ENCODE measurements at regions not wholly inside any gene's neighbourhood (a gene's known extent, or its start where the extent isn't known, plus 50 kb on each side); places are given as distances from the start of the nearest gene placed in this dataset.

DNA sequence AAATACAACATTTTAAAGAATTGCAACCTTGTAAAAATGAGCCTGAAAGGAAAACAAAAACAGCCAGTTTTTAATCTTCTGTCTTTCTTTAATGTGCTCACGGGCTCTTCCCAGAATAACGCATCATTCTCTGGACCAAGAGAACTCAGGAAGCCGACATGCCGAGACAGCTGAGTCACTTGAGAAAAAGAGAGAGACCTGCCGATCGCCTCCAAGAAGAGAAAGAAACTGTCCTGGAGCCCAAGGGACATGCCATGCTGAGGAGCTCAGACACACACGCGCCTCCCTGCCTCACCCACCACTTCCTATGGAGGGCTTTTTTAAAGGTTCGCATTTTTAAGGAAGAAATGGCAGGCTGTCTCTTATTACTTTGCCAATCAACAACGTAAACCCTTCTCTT lies 176.4 kb downstream of the ZNF281 start:
- no peak overlapping the region for H2AFZ ChIP-seq (ENCODE audit: low read length)
- H3K4me1 ChIP-seq (ENCODE audit: insufficient read depth, low read length, poor library complexity, severe bottlenecking), result no peaks in the 10 kb centered on the region
- ChIA-PET POLR2A (interaction anchor here (0.5 to 0.6 kb wide), 2 partner anchors 29 to 325 kb away, joined by 3 to 6 read pairs; no protein-coding TSS in a partner anchor), CTCF (ENCODE audit: unreplicated experiment) (no interaction called here)
- H3K79me2 ChIP-seq (ENCODE audit: insufficient read depth, low read depth, low read length), result no peaks in the 10 kb centered on the region
- H3K4me3 ChIP-seq (ENCODE audit: low read depth, low read length, poor library complexity, severe bottlenecking), result no peak overlapping the region
- H3K9me2 ChIP-seq (ENCODE audit: insufficient read depth, low read length), result no peaks in the 10 kb centered on the region
- no peak overlapping the region for H3K27ac ChIP-seq (ENCODE audit: low read depth, low read length, poor library complexity, severe bottlenecking)
- no peak overlapping the region for H3K4me2 ChIP-seq (ENCODE audit: low read length)
- H3K9me3 ChIP-seq (ENCODE audit: low read length), result no peaks in the 10 kb centered on the region
- DNase-seq (ENCODE audit: low spot score), result no peak
- no TSS peak for BruUV-seq (replicated peaks)
- no peaks in the 10 kb centered on the region for H3K36me3 ChIP-seq (ENCODE audit: insufficient read depth, low read length)
- intact Hi-C loops (cut with micrococcal nuclease; ENCODE audit: unreplicated experiment), result no loop called here
- TF ChIP-seq CTCF (conservative IDR thresholded peaks at IDR 0.05; ENCODE audit: low read length) (no peak), EZH2phosphoT487 (IDR thresholded peaks at IDR 0.05; ENCODE audit: borderline replicate concordance, low read depth, low read length) (no peak)
- no peaks in the 10 kb centered on the region for H4K20me1 ChIP-seq (ENCODE audit: insufficient read depth, low read length)

GRCh38 chr1:200231787-200232231 lies 178.0 kb downstream of the ZNF281 start:
- no peak overlapping the region for H3K27ac ChIP-seq (ENCODE audit: low read depth, low read length, poor library complexity, severe bottlenecking)
- H3K4me2 ChIP-seq (ENCODE audit: low read length), result no peak overlapping the region
- POLR2A ChIA-PET, result interaction anchor here (0.6 to 1.9 kb wide), 3 partner anchors 9 to 1183 kb away, joined by 3 to 5 read pairs (median 3); no protein-coding TSS in a partner anchor
- BruUV-seq (replicated peaks), result no TSS peak
- peaks cover 3% of the 10 kb centered on the region for H3K4me1 ChIP-seq (ENCODE audit: insufficient read depth, low read length, poor library complexity, severe bottlenecking)
- intact Hi-C loops (cut with micrococcal nuclease; ENCODE audit: unreplicated experiment), result no loop called here
- CTCF ChIA-PET (ENCODE audit: unreplicated experiment), result no interaction called here
- H3K4me3 ChIP-seq (ENCODE audit: low read depth, low read length, poor library complexity, severe bottlenecking), result no peak overlapping the region
- no peaks in the 10 kb centered on the region for H3K9me2 ChIP-seq (ENCODE audit: insufficient read depth, low read length)
- H2AFZ ChIP-seq (ENCODE audit: low read length), result no peak overlapping the region
- DNase-seq (ENCODE audit: low spot score), result no peak
- no peaks in the 10 kb centered on the region for H3K79me2 ChIP-seq (ENCODE audit: insufficient read depth, low read depth, low read length)
- no peaks in the 10 kb centered on the region for H3K9me3 ChIP-seq (ENCODE audit: low read length)
- H3K36me3 ChIP-seq (ENCODE audit: insufficient read depth, low read length), result no peaks in the 10 kb centered on the region
- TF ChIP-seq EZH2phosphoT487 (IDR thresholded peaks at IDR 0.05; ENCODE audit: borderline replicate concordance, low read depth, low read length) (no peak), CTCF (conservative IDR thresholded peaks at IDR 0.05; ENCODE audit: low read length) (no peak)
- no peaks in the 10 kb centered on the region for H4K20me1 ChIP-seq (ENCODE audit: insufficient read depth, low read length)

DNA sequence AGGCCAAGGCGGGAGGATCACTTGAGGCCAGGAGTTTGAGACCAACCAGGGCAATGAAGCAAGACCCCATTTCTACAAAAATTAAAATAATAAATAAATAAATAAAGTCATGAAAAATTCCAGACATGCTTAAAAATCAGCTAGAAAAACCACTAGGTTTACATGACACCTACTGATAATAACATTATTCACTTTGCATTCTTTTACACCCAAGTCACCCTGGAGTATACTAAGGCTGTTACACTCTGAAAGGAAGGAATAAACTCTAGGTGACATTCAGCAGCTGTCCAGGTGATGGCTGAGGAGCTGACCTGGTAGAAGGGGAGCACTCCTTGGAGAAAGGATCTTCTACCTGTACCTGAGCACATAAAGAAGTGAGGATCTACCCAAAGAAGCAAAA lies 179.2 kb downstream of the ZNF281 start:
- no TSS peak for BruUV-seq (replicated peaks)

More for the DNA sequence above, 179.2 kb downstream of the ZNF281 start:
- Histone ChIP-seq H3K79me2 (ENCODE audit: insufficient read depth, low read depth, low read length) (no peaks in the 10 kb centered on the region), H4K20me1 (ENCODE audit: insufficient read depth, low read length) (no peaks in the 10 kb centered on the region), H3K4me2 (ENCODE audit: low read length) (no peak overlapping the region), H3K4me1 (ENCODE audit: insufficient read depth, low read length, poor library complexity, severe bottlenecking) (peaks cover 12% of the 10 kb centered on the region), H3K9me2 (ENCODE audit: insufficient read depth, low read length) (no peaks in the 10 kb centered on the region), H2AFZ (ENCODE audit: low read length) (no peak overlapping the region), H3K9me3 (ENCODE audit: low read length) (no peaks in the 10 kb centered on the region), H3K36me3 (ENCODE audit: insufficient read depth, low read length) (no peaks in the 10 kb centered on the region), H3K4me3 (ENCODE audit: low read depth, low read length, poor library complexity, severe bottlenecking) (no peak overlapping the region), H3K27ac (ENCODE audit: low read depth, low read length, poor library complexity, severe bottlenecking) (no peak overlapping the region)
- no peak for DNase-seq (ENCODE audit: low spot score)
- intact Hi-C loops (cut with micrococcal nuclease; ENCODE audit: unreplicated experiment), result no loop called here
- TF ChIP-seq EZH2phosphoT487 (IDR thresholded peaks at IDR 0.05; ENCODE audit: borderline replicate concordance, low read depth, low read length), result no peak
- no peak for TF ChIP-seq CTCF (conservative IDR thresholded peaks at IDR 0.05; ENCODE audit: low read length)
- ChIA-PET POLR2A (interaction anchor here (0.7 to 1.9 kb wide), 2 partner anchors 8 to 240 kb away, joined by 3 to 5 read pairs; no protein-coding TSS in a partner anchor), CTCF (ENCODE audit: unreplicated experiment) (no interaction called here)
